ENCODE measurements at regions not wholly inside any gene's neighbourhood (a gene's known extent, or its start where the extent isn't known, plus 50 kb on each side); places are given as distances from the start of the nearest gene placed in this dataset.
A peak's percentile ranks its signal among the peaks of the same experiment; 100 is the strongest.

- no peak overlapping the region for H3K27ac ChIP-seq (ENCODE audit: control insufficient read depth, insufficient read depth)
- no peaks in the 10 kb centered on the region; the same call in 2 of the 3 replicates for H3K9me3 ChIP-seq (replicated peaks; ENCODE audit: control insufficient read depth, insufficient read depth, low read length)
- H3K79me2 ChIP-seq (ENCODE audit: control insufficient read depth, insufficient read depth, low read length) = no peaks in the 10 kb centered on the region
- RAD21 ChIA-PET (ENCODE audit: unreplicated experiment) = no interaction called here
- no peak overlapping the region for H2AFZ ChIP-seq (ENCODE audit: control insufficient read depth, low read depth, low read length)
- BruUV-seq (replicated peaks) = no TSS peak
- no peaks in the 10 kb centered on the region for H3K27me3 ChIP-seq (replicated peaks in 1 of 2; ENCODE audit: control insufficient read depth in 2 of 2, insufficient read depth in 2 of 2, low read length in 1 of 2)
- H3K9ac ChIP-seq (ENCODE audit: control insufficient read depth, insufficient read depth, low read length) = no peak overlapping the region
- ATAC-seq = peak; percentile 38; the same call in 1 of the 3 replicates
- DNase-seq (ENCODE audit: low read depth, low spot score) = no peak
- no peak overlapping the region for H3K4me3 ChIP-seq
- CTCF ChIA-PET = interaction anchor here (1.7 to 2.3 kb wide), 2 partner anchors 9 to 60 kb away, joined by 4 to 5 read pairs; no protein-coding TSS in a partner anchor
- no peaks in the 10 kb centered on the region for H3K36me3 ChIP-seq (ENCODE audit: control insufficient read depth in 2 of 2, insufficient read depth in 2 of 2, low read length in 1 of 2)
- WGBS (ENCODE audit: insufficient coverage, insufficient replicate concordance, low lambda C conversion rate, missing lambda C conversion rate) = 15% methylated on average over 3 of the region's 3 CpGs
- no peaks in the 10 kb centered on the region for H3K4me1 ChIP-seq (ENCODE audit: control insufficient read depth, insufficient read depth, low read length)
- intact Hi-C loops (cut with micrococcal nuclease; ENCODE audit: unreplicated experiment) = no loop called here
- H4K20me1 ChIP-seq (ENCODE audit: control insufficient read depth, insufficient read depth) = no peaks in the 10 kb centered on the region
- POLR2A ChIA-PET = no interaction called here
- no peak overlapping the region for H3K4me2 ChIP-seq (ENCODE audit: control insufficient read depth, insufficient read depth)
- FAIRE-seq = no peak
- SMC1A ChIA-PET (ENCODE audit: uncharacterized antibody, unreplicated experiment) = interaction anchor here (1.3 to 1.7 kb wide), 2 partner anchors 8 to 38 kb away, joined by 4 to 7 read pairs; no protein-coding TSS in a partner anchor
- in situ Hi-C loops (cut with MboI) = no loop called here
- no peak for TF ChIP-seq ETV6 (conservative IDR thresholded peaks at IDR 0.05 in 1 of 2, IDR thresholded peaks at IDR 0.05 in 1 of 2; ENCODE audit: borderline replicate concordance in 1 of 2, low read depth in 1 of 2)
- TF ChIP-seq ZSCAN29 (IDR thresholded peaks at IDR 0.05) = no peak
- TF ChIP-seq ZBTB4 (CRISPR knock-in tag; IDR thresholded peaks at IDR 0.05) = no peak
- TF ChIP-seq BCLAF1 (IDR thresholded peaks at IDR 0.05) = no peak
- TF ChIP-seq CEBPB (IDR thresholded peaks at IDR 0.05; ENCODE audit: borderline replicate concordance in 1 of 2, low read depth in 2 of 2, low read length in 2 of 2) = no peak
- no peak for TF ChIP-seq RELA (IDR thresholded peaks at IDR 0.05; ENCODE audit: borderline replicate concordance, partially characterized antibody)
- no peak for TF ChIP-seq EZH2 (IDR thresholded peaks at IDR 0.05; ENCODE audit: borderline replicate concordance, control insufficient read depth, low read depth, low read length)
- no peak for TF ChIP-seq USF2 (IDR thresholded peaks at IDR 0.05; ENCODE audit: borderline replicate concordance, low read depth, low read length)
- TF ChIP-seq TCF3 (IDR thresholded peaks at IDR 0.05; ENCODE audit: borderline replicate concordance, insufficient read depth, low read depth, low read length) = no peak
- no peak for TF ChIP-seq SPI1 (IDR thresholded peaks at IDR 0.05; ENCODE audit: borderline replicate concordance, insufficient read depth, low read depth, low read length)
- TF ChIP-seq NBN (IDR thresholded peaks at IDR 0.05) = no peak
- TF ChIP-seq MEF2B (IDR thresholded peaks at IDR 0.05; ENCODE audit: partially characterized antibody, poor library complexity, severe bottlenecking) = no peak
- no peak for TF ChIP-seq GATAD2B (conservative IDR thresholded peaks at IDR 0.05; ENCODE audit: low read depth)
- TF ChIP-seq BCL11A (IDR thresholded peaks at IDR 0.05; ENCODE audit: low read depth, low read length) = no peak
- TF ChIP-seq IRF3 (IDR thresholded peaks at IDR 0.05) = no peak
- no peak for TF ChIP-seq MYB (IDR thresholded peaks at IDR 0.05; ENCODE audit: borderline replicate concordance, low read depth, low read length)
These were observed 132.3 kb upstream of the NHSL1 start for GRCh38 chr6:138631566-138631965.

Data from GM12878 (cell line).